B cell (primary cell): ENCODE measurements at regions not wholly inside any gene's neighbourhood (a gene's known extent, or its start where the extent isn't known, plus 50 kb on each side); places are given as distances from the start of the nearest gene placed in this dataset.

Experiments used
- ATAC-seq: fragments of 200-7000 bp; cut with Tn5 transposase; one replicate; pipeline ENCODE4 v1.10.0; 2021; ENCODE audit warnings: low read depth, mild to moderate bottlenecking, moderate number of reproducible peaks, moderate library complexity
- CTCF ChIA-PET: fragments of 350-600 bp; sonication (Branson Sonifier 250); formaldehyde crosslinking; loops from one replicate; lab custom pipeline; 2021; ENCODE audit warnings: antibody characterized with exemption, inconsistent platforms; lab: Charles Lee
- POLR2A ChIA-PET: fragments of 350-600 bp; sonication (Branson Sonifier 250); formaldehyde crosslinking; loops from one replicate; lab custom pipeline; 2021; ENCODE audit warnings: antibody characterized with exemption; lab: Charles Lee
- DNase-seq: peaks from one replicate; pipeline ENCODE4 v3.0.0; 2013
- H2AFZ ChIP-seq: 2 replicates; pipeline ENCODE4 v1.6.1; 2012; ENCODE audit warnings: mild to moderate bottlenecking, low read depth, low read length; ENCODE audit not compliant: insufficient read depth, poor library complexity, severe bottlenecking
- H3K27ac ChIP-seq, 2 donors: 1 replicate in 1 of 2; 2 replicates in 1 of 2; pipeline ENCODE4 v1.5.1; 2012 to 2013; ENCODE audit warnings: low read length in 2 of 2, mild to moderate bottlenecking in 2 of 2, moderate library complexity in 1 of 2
- H3K27me3 ChIP-seq, 4 experiments: fragments of 200-600 bp in 1 of 4; sonication (generic) in 1 of 4; replicated peaks in 1 of 4; 1 replicate in 2 of 4; 2 replicates in 2 of 4; pipeline versions ENCODE4 v1.6.1 to v1.7.0; 2013 to 2016; ENCODE audit warnings: low read length in 3 of 4, mild to moderate bottlenecking in 2 of 4, mixed read lengths in 1 of 4, moderate library complexity in 1 of 4; ENCODE audit not compliant: insufficient read depth in 4 of 4, control insufficient read depth in 3 of 4; ENCODE audit errors: control extremely low read depth in 1 of 4
- H3K36me3 ChIP-seq, 2 experiments: replicated peaks in 1 of 2; 1 replicate in 1 of 2; 2 replicates in 1 of 2; pipeline versions ENCODE4 v1.6.1 to v1.7.1; 2013; ENCODE audit warnings: low read length in 1 of 2; ENCODE audit not compliant: insufficient read depth in 2 of 2, control insufficient read depth in 1 of 2; ENCODE audit errors: control extremely low read depth in 1 of 2, extremely low read depth in 1 of 2
- H3K4me1 ChIP-seq, 2 donors: fragments of 200-600 bp in 1 of 2; sonication (generic) in 1 of 2; 1 replicate in 1 of 2; 2 replicates in 1 of 2; pipeline versions ENCODE4 v1.5.1 to v1.6.1; 2013 to 2017; ENCODE audit warnings: low read length in 2 of 2; ENCODE audit not compliant: control insufficient read depth in 2 of 2, insufficient read depth in 2 of 2
- H3K4me2 ChIP-seq: replicated peaks from 2 replicates; pipeline ENCODE3; 2012; ENCODE audit warnings: mild to moderate bottlenecking, low read depth, low read length; ENCODE audit not compliant: poor library complexity, severe bottlenecking
- H3K4me3 ChIP-seq, 5 experiments: fragments of 200-600 bp in 1 of 5; sonication (generic) in 1 of 5; 1 replicate in 3 of 5; 2 replicates in 2 of 5; pipeline versions ENCODE4 v1.5.1 to v1.7.0; 2011 to 2016; ENCODE audit warnings: low read length in 4 of 5, mild to moderate bottlenecking in 4 of 5, low read depth in 2 of 5, control low read depth in 1 of 5, moderate library complexity in 1 of 5; ENCODE audit not compliant: insufficient read depth in 1 of 5; ENCODE audit errors: control extremely low read depth in 1 of 5, extremely low read depth in 1 of 5
- H3K79me2 ChIP-seq: fragments of 200-600 bp; sonication (generic); one replicate; pipeline ENCODE4 v1.6.0; 2016; ENCODE audit warnings: low read length; ENCODE audit not compliant: control insufficient read depth, insufficient read depth
- H3K9ac ChIP-seq: fragments of 200-600 bp; sonication (generic); 2 replicates; pipeline ENCODE4 v1.6.1; 2017; ENCODE audit warnings: mild to moderate bottlenecking, low read length, moderate library complexity
- H3K9me3 ChIP-seq, 3 donors: one replicate each; pipeline versions ENCODE4 v1.6.1 to v1.7.1; 2013; ENCODE audit warnings: low read length in 2 of 3; ENCODE audit not compliant: control insufficient read depth in 2 of 3, insufficient read depth in 1 of 3; ENCODE audit errors: control extremely low read depth in 1 of 3
- H4K20me1 ChIP-seq: 2 replicates; pipeline ENCODE4 v1.6.0; 2012; ENCODE audit warnings: mild to moderate bottlenecking, low read length; ENCODE audit not compliant: insufficient read depth, control insufficient read depth, poor library complexity, severe bottlenecking
- H3K27ac Mint-ChIP-seq: one replicate; pipeline ENCODE4 v1.8.0; 2021; ENCODE audit warnings: mixed read lengths
- H3K27me3 Mint-ChIP-seq: one replicate; pipeline ENCODE4 v1.8.0; 2021; ENCODE audit warnings: mixed read lengths
- H3K4me1 Mint-ChIP-seq: one replicate; pipeline ENCODE4 v1.8.0; 2021; ENCODE audit warnings: mixed read lengths
- H3K4me3 Mint-ChIP-seq: one replicate; pipeline ENCODE4 v1.8.0; 2021; ENCODE audit warnings: mixed read lengths
- H3K9me3 Mint-ChIP-seq: one replicate; pipeline ENCODE4 v1.8.0; 2022; ENCODE audit warnings: mixed read lengths; ENCODE audit not compliant: insufficient read depth
- CTCF ChIP-seq: fragments of 200-600 bp; IDR thresholded peaks from one replicate; pipeline ENCODE4 v1.8.0; 2022; ENCODE audit warnings: antibody characterized with exemption, mild to moderate bottlenecking
- EZH2 ChIP-seq: IDR thresholded peaks from 2 replicates; pipeline ENCODE4 v1.6.1; 2012; ENCODE audit warnings: borderline replicate concordance, low read depth, mild to moderate bottlenecking, moderate library complexity, low read length; ENCODE audit not compliant: insufficient read depth, poor library complexity, severe bottlenecking
- WGBS: methylation state at CpG from one replicate; pipeline ENCODE4 v1.1.5; 2013; ENCODE audit warnings: missing lambda C conversion rate; ENCODE audit not compliant: insufficient coverage; 5-methylcytosine and 5-hydroxymethylcytosine counted together
- intact Hi-C: fragments of 100-400 bp; cut with micrococcal nuclease; formaldehyde crosslinking; loops from one replicate; pipeline ENCODE4 v1.10.0; 2022

- Histone ChIP-seq H4K20me1 (no peaks in the 10 kb centered on the region), H3K9me3 (peaks cover 0 to 7% (median 0%) of the 10 kb centered on the region in 3 donors), H3K4me1 (no peaks in the 10 kb centered on the region), H3K36me3 (no peaks in the 10 kb centered on the region), H3K4me2 (no peak overlapping the region), H3K9ac (no peak overlapping the region), H3K4me3 (no peak overlapping the region), H3K79me2 (no peaks in the 10 kb centered on the region), H2AFZ (no peak overlapping the region), H3K27me3 (peaks cover 0 to 5% (median 0%) of the 10 kb centered on the region in 4 experiments), H3K27ac (no peak overlapping the region)
- DNase-seq (no peak), ATAC-seq (no peak)
- TF ChIP-seq CTCF: no peak
- TF ChIP-seq EZH2: no peak
- ChIA-PET CTCF (no interaction called here), POLR2A (no interaction called here)
- intact Hi-C loops: no loop called here
- Mint-ChIP-seq H3K27me3 (peaks cover 10% of the 10 kb centered on the region), H3K4me3 (no peak overlapping the region), H3K4me1 (no peaks in the 10 kb centered on the region), H3K27ac (no peak overlapping the region), H3K9me3 (no peaks in the 10 kb centered on the region)
- WGBS: 80% methylated on average over 7 of the region's 7 CpGs
Measured at GRCh38 chr2:236767941-236768340, 198.3 kb downstream of the ACKR3 start.

GRCh38 chr2:236768393-236769140 lies 198.9 kb downstream of the ACKR3 start:
- WGBS: 73% methylated on average over 4 of the region's 4 CpGs
- ChIA-PET POLR2A (no interaction called here), CTCF (no interaction called here)
- Histone ChIP-seq H3K4me2 (no peak overlapping the region), H3K9ac (no peak overlapping the region), H3K4me3 (no peak overlapping the region), H3K79me2 (no peaks in the 10 kb centered on the region), H3K27ac (no peak overlapping the region), H3K36me3 (no peaks in the 10 kb centered on the region), H3K9me3 (peaks cover 0 to 7% (median 0%) of the 10 kb centered on the region in 3 donors), H2AFZ (no peak overlapping the region), H4K20me1 (no peaks in the 10 kb centered on the region), H3K4me1 (no peaks in the 10 kb centered on the region), H3K27me3 (peaks cover 0 to 5% (median 0%) of the 10 kb centered on the region in 4 experiments)
- intact Hi-C loops: no loop called here
- H3K4me1 Mint-ChIP-seq: no peaks in the 10 kb centered on the region
- DNase-seq (no peak), ATAC-seq (no peak)
- TF ChIP-seq EZH2: no peak
- no peak for TF ChIP-seq CTCF
- peaks cover 10% of the 10 kb centered on the region for H3K27me3 Mint-ChIP-seq
- no peak overlapping the region for H3K27ac Mint-ChIP-seq
- H3K9me3 Mint-ChIP-seq: no peaks in the 10 kb centered on the region
- no peak overlapping the region for H3K4me3 Mint-ChIP-seq
